ENCODE measurements at regions not wholly inside any gene's neighbourhood (a gene's known extent, or its start where the extent isn't known, plus 50 kb on each side); places are given as distances from the start of the nearest gene placed in this dataset.

DNA sequence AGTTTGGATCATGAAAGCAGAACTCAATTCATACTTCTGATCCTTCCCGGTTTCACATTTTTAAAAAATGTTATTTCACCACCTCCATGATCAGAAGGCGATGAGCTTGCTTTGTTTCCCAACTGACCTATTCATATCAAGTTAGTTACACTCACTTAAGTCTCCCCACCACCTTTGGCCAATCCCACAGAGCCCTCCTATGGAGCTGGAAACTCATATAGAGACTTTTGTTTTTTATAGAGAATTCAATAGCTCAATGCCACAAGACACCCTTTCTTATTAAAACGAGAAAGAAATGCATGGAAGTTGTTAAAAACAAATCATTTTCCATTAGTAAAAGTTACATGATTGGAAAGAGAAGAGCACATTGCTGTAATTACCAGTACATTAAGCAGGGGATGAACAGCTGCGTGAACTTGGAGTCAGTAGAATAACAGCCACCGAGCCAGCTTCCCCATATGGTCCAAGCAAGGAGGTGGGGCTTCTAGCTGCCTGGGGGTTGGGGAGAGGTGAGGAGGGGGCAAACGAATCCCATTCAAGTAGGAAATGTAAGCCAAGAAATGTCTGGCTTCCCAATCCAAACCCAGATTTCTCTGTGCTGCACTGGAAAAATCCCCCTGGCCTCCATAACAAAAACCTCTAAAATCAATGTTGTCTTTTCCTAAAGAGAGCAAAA, 614.5 kb downstream of the IRS1 start:
- TF ChIP-seq, protein P1, sequence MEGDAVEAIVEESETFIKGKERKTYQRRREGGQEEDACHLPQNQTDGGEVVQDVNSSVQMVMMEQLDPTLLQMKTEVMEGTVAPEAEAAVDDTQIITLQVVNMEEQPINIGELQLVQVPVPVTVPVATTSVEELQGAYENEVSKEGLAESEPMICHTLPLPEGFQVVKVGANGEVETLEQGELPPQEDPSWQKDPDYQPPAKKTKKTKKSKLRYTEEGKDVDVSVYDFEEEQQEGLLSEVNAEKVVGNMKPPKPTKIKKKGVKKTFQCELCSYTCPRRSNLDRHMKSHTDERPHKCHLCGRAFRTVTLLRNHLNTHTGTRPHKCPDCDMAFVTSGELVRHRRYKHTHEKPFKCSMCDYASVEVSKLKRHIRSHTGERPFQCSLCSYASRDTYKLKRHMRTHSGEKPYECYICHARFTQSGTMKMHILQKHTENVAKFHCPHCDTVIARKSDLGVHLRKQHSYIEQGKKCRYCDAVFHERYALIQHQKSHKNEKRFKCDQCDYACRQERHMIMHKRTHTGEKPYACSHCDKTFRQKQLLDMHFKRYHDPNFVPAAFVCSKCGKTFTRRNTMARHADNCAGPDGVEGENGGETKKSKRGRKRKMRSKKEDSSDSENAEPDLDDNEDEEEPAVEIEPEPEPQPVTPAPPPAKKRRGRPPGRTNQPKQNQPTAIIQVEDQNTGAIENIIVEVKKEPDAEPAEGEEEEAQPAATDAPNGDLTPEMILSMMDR (IDR thresholded peaks at IDR 0.05), result no peak
- TF ChIP-seq POLR2A (IDR thresholded peaks at IDR 0.05), result no peak
